ENCODE measurements at regions not wholly inside any gene's neighbourhood (a gene's known extent, or its start where the extent isn't known, plus 50 kb on each side); places are given as distances from the start of the nearest gene placed in this dataset.

- TF ChIP-seq CTCF (IDR thresholded peaks at IDR 0.05; ENCODE audit: low read length, missing control alignments) = no peak
- DNase-seq (ENCODE audit: low read depth) = peak; percentile 34
- no peak overlapping the region for H3K4me3 ChIP-seq (replicated peaks; ENCODE audit: low read depth, low read length)
These were observed 188.2 kb upstream of the PREP start for GRCh38 chr6:105591053-105591452.

GRCh38 chr6:105588123-105588710 is 185.3 kb upstream of the PREP start:
- no peak for DNase-seq (ENCODE audit: low read depth)
- no peak for TF ChIP-seq CTCF (IDR thresholded peaks at IDR 0.05; ENCODE audit: low read length, missing control alignments)
- H3K4me3 ChIP-seq (replicated peaks; ENCODE audit: low read depth, low read length) = no peak overlapping the region

GRCh38 chr6:105587349-105588122 is 184.7 kb upstream of the PREP start:
- DNase-seq (ENCODE audit: low read depth) = no peak
- no peak overlapping the region for H3K4me3 ChIP-seq (replicated peaks; ENCODE audit: low read depth, low read length)
- no peak for TF ChIP-seq CTCF (IDR thresholded peaks at IDR 0.05; ENCODE audit: low read length, missing control alignments)

GRCh38 chr6:105578179-105578707 is 175.4 kb upstream of the PREP start:
- no peak for TF ChIP-seq CTCF (IDR thresholded peaks at IDR 0.05; ENCODE audit: low read length, missing control alignments)
- no peak for DNase-seq (ENCODE audit: low read depth)
- no peak overlapping the region for H3K4me3 ChIP-seq (replicated peaks; ENCODE audit: low read depth, low read length)

GRCh38 chr6:105573556-105573955 is 170.7 kb upstream of the PREP start:
- TF ChIP-seq CTCF (IDR thresholded peaks at IDR 0.05; ENCODE audit: low read length, missing control alignments) = no peak
- no peak for DNase-seq (ENCODE audit: low read depth)
- no peak overlapping the region for H3K4me3 ChIP-seq (replicated peaks; ENCODE audit: low read depth, low read length)

GRCh38 chr6:105573138-105573537 is 170.3 kb upstream of the PREP start:
- TF ChIP-seq CTCF (IDR thresholded peaks at IDR 0.05; ENCODE audit: low read length, missing control alignments) = no peak
- no peak overlapping the region for H3K4me3 ChIP-seq (replicated peaks; ENCODE audit: low read depth, low read length)
- DNase-seq (ENCODE audit: low read depth) = no peak

All from fibroblast of pulmonary artery (primary cell).